Body of pancreas (tissue), 4 donors: ENCODE measurements at regions not wholly inside any gene's neighbourhood (a gene's known extent, or its start where the extent isn't known, plus 50 kb on each side); places are given as distances from the start of the nearest gene placed in this dataset.

Experiments
- POLR2A ChIP-seq, 3 donors: fragments of 450-650 bp; IDR thresholded peaks; one replicate each; pipeline ENCODE4 v1.6.1; 2016; ENCODE audit warnings: antibody characterized with exemption in 3 of 3, mild to moderate bottlenecking in 2 of 3
- TF ChIP-seq, protein P1 (sequence below), 7 experiments: fragments of 450-650 bp in 4 of 7; fragments of 200-600 bp in 3 of 7; sonication (generic) in 3 of 7; IDR thresholded peaks; one replicate each; pipeline ENCODE4 v1.5.1; 2016 to 2019; ENCODE audit warnings: antibody characterized with exemption in 7 of 7

DNA sequence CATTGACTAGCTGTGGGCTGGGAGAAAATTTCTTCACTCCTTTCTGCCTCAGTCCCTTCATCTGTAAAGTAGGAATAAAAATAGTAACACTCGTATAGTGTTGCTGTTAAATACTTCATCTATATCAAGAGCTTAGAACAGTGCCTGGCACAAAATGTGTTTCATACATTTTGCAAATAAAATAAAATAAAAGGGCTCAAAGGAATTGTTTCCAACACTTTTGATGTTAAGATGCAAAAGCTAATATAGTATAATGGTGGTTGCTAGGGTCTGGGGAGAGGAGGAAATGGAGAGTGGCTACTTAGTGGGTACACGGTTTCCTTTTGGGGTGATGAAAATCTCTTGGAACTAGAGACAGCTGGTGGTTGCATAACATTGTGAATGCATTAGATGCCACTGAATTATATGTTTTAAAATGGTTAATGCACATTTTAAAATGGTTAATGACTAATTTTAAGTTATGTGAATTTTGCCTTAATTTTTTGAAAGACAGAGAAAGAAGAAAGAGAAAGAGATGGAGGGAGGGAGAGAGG, 542.1 kb upstream of the ID2 start:
- TF ChIP-seq, protein P1, sequence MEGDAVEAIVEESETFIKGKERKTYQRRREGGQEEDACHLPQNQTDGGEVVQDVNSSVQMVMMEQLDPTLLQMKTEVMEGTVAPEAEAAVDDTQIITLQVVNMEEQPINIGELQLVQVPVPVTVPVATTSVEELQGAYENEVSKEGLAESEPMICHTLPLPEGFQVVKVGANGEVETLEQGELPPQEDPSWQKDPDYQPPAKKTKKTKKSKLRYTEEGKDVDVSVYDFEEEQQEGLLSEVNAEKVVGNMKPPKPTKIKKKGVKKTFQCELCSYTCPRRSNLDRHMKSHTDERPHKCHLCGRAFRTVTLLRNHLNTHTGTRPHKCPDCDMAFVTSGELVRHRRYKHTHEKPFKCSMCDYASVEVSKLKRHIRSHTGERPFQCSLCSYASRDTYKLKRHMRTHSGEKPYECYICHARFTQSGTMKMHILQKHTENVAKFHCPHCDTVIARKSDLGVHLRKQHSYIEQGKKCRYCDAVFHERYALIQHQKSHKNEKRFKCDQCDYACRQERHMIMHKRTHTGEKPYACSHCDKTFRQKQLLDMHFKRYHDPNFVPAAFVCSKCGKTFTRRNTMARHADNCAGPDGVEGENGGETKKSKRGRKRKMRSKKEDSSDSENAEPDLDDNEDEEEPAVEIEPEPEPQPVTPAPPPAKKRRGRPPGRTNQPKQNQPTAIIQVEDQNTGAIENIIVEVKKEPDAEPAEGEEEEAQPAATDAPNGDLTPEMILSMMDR (IDR thresholded peaks at IDR 0.05): no peak
- no peak for TF ChIP-seq POLR2A (IDR thresholded peaks at IDR 0.05)
